SK-N-SH treated with all-trans-retinoic acid at 6 μM for 48 hours (cell line): ENCODE measurements at regions not wholly inside any gene's neighbourhood (a gene's known extent, or its start where the extent isn't known, plus 50 kb on each side); places are given as distances from the start of the nearest gene placed in this dataset.

Experiments
- ATAC-seq: fragments of 200-7000 bp; cut with Tn5 transposase; 3 replicates; pipeline ENCODE4 v1.9.1; 2020; ENCODE audit warnings: mild to moderate bottlenecking, moderate library complexity
- ARNTL ChIP-seq: fragments of 450-650 bp; formaldehyde crosslinking; IDR thresholded peaks from 2 replicates; pipeline ENCODE4 v1.5.0; 2020; ENCODE audit warnings: low read depth, mild to moderate bottlenecking, moderate library complexity, borderline replicate concordance
- BACH2 ChIP-seq: fragments of 250-450 bp; sonication (Bioruptor Pico); IDR thresholded peaks from 2 replicates; pipeline ENCODE4 v1.9.0; 2021; ENCODE audit warnings: mild to moderate bottlenecking, borderline replicate concordance
- CSDC2 ChIP-seq: fragments of 250-450 bp; sonication (Bioruptor Pico); IDR thresholded peaks from 2 replicates; pipeline ENCODE4 v1.5.0; 2020; ENCODE audit warnings: mild to moderate bottlenecking, moderate library complexity
- CSRNP3 ChIP-seq: fragments of 250-450 bp; sonication (Bioruptor Pico); IDR thresholded peaks from 2 replicates; pipeline ENCODE4 v1.5.1; 2021; ENCODE audit warnings: mild to moderate bottlenecking, moderate library complexity
- ESRRG ChIP-seq: fragments of 250-450 bp; sonication (Bioruptor Pico); IDR thresholded peaks from 2 replicates; pipeline ENCODE4 v1.6.1; 2021; ENCODE audit warnings: mild to moderate bottlenecking
- GLIS3 ChIP-seq: fragments of 250-450 bp; sonication (Bioruptor Pico); IDR thresholded peaks from 2 replicates; pipeline ENCODE4 v1.5.0; 2020; ENCODE audit warnings: mild to moderate bottlenecking, moderate library complexity
- ISL1 ChIP-seq: fragments of 250-450 bp; sonication (Bioruptor Pico); IDR thresholded peaks from 2 replicates; pipeline ENCODE4 v2.1.2; 2022; ENCODE audit warnings: mild to moderate bottlenecking, moderate library complexity
- POU6F1 ChIP-seq: fragments of 250-450 bp; sonication (Bioruptor Pico); IDR thresholded peaks from 2 replicates; pipeline ENCODE4 v1.8.0; 2021; ENCODE audit warnings: low read depth, mild to moderate bottlenecking, moderate library complexity, borderline replicate concordance
- PPARA ChIP-seq: fragments of 250-450 bp; sonication (Bioruptor Pico); IDR thresholded peaks from 2 replicates; pipeline ENCODE4 v1.5.0; 2020; ENCODE audit warnings: mild to moderate bottlenecking, borderline replicate concordance
- RARB ChIP-seq: fragments of 250-450 bp; sonication (Bioruptor Pico); IDR thresholded peaks from 2 replicates; pipeline ENCODE4 v1.8.0; 2021; ENCODE audit warnings: mild to moderate bottlenecking, moderate library complexity
- SNAI2 ChIP-seq: fragments of 250-450 bp; sonication (Bioruptor Pico); IDR thresholded peaks from 2 replicates; pipeline ENCODE4 v1.5.0; 2020; ENCODE audit warnings: mild to moderate bottlenecking, moderate library complexity
- TCF4 ChIP-seq: fragments of 250-450 bp; sonication (Bioruptor Pico); IDR thresholded peaks from 2 replicates; pipeline ENCODE4 v1.8.0; 2021; ENCODE audit warnings: mild to moderate bottlenecking, moderate library complexity, borderline replicate concordance
- TOX ChIP-seq: fragments of 250-450 bp; sonication (Bioruptor Pico); IDR thresholded peaks from 2 replicates; pipeline ENCODE4 v1.8.0; 2021; ENCODE audit warnings: mild to moderate bottlenecking, moderate library complexity, borderline replicate concordance
- ZC3H10 ChIP-seq: fragments of 250-450 bp; sonication (Bioruptor Pico); IDR thresholded peaks from 2 replicates; pipeline ENCODE4 v1.5.1; 2021; ENCODE audit warnings: mild to moderate bottlenecking, moderate library complexity
- ZFP3 ChIP-seq: fragments of 250-450 bp; sonication (Bioruptor Pico); IDR thresholded peaks from 2 replicates; pipeline ENCODE4 v1.5.0; 2020; ENCODE audit warnings: mild to moderate bottlenecking, moderate library complexity
- ZFP30 ChIP-seq: fragments of 450-650 bp; formaldehyde crosslinking; IDR thresholded peaks from 2 replicates; pipeline ENCODE4 v1.5.0; 2022; ENCODE audit warnings: mild to moderate bottlenecking, moderate library complexity
- ZNF565 ChIP-seq: fragments of 450-650 bp; formaldehyde crosslinking; conservative IDR thresholded peaks from 2 replicates; pipeline ENCODE4 v1.5.0; 2020; ENCODE audit warnings: low read depth, mild to moderate bottlenecking, moderate library complexity
- ZNF70 ChIP-seq: fragments of 450-650 bp; formaldehyde crosslinking; IDR thresholded peaks from 2 replicates; pipeline ENCODE4 v1.5.0; 2020; ENCODE audit warnings: mild to moderate bottlenecking, moderate library complexity
- ZNF8 ChIP-seq: fragments of 450-650 bp; formaldehyde crosslinking; IDR thresholded peaks from 2 replicates; pipeline ENCODE4 v1.5.0; 2020; ENCODE audit warnings: mild to moderate bottlenecking, moderate library complexity
- TF ChIP-seq, protein P1 (sequence below): fragments of 250-450 bp; sonication (Bioruptor Pico); IDR thresholded peaks from 2 replicates; pipeline ENCODE4 v1.5.0; 2020; ENCODE audit warnings: mild to moderate bottlenecking, moderate library complexity
- TF ChIP-seq, protein P2 (sequence below): fragments of 250-450 bp; sonication (Bioruptor Pico); IDR thresholded peaks from 2 replicates; pipeline ENCODE4 v1.8.0; 2020; ENCODE audit warnings: mild to moderate bottlenecking, moderate library complexity, borderline replicate concordance

DNA sequence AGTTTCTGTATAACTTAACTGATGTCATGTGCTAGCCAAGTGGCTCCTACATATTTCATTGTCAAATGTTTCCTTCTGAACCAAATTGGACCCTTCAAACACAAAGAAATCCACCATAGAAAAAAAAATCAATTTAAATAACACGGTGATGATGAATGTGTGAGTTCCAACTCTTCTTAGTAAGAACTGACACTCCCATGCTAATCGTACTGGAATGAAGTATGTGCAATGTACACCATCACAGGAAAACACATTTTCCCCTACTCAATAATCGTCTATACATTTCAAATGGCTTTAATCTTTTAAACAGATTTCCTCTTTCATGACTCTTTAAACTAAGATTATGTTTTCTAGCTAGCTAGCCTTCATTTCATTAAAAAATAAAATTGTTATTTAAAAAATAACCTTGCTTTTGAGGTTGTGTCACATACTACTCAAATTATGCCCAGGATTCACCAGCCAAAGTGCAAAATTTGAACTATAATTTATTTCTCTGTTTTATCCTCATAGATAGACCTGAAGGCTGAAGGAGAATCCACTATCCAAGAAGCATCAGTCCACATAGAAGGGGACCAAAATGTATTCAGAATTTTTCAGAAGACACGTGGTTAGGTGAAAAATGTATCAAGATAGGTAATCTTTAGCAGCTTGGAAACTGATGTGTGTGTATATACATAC, 131.0 kb upstream of the ITGA1 start:
- peak; percentile 37; the same call in 2 of the 3 replicates for ATAC-seq
- TF ChIP-seq ZNF8 (CRISPR knock-in tag) (no peak), TOX (no peak), CSRNP3 (CRISPR knock-in tag) (no peak), RARB (CRISPR knock-in tag) (no peak), ZC3H10 (CRISPR knock-in tag) (no peak)

- TF ChIP-seq ZNF70 (CRISPR knock-in tag) (no peak), SNAI2 (CRISPR knock-in tag) (no peak), GLIS3 (CRISPR knock-in tag) (no peak), CSRNP3 (CRISPR knock-in tag) (no peak), ZNF565 (CRISPR knock-in tag) (no peak), TOX (no peak), ZFP3 (CRISPR knock-in tag) (no peak), ZC3H10 (CRISPR knock-in tag) (no peak), PPARA (no peak), TCF4 (CRISPR knock-in tag) (no peak), ARNTL (CRISPR knock-in tag) (no peak), ISL1 (no peak), CSDC2 (CRISPR knock-in tag) (no peak), ZFP30 (CRISPR knock-in tag) (no peak), POU6F1 (CRISPR knock-in tag) (no peak)
- TF ChIP-seq, protein P1, sequence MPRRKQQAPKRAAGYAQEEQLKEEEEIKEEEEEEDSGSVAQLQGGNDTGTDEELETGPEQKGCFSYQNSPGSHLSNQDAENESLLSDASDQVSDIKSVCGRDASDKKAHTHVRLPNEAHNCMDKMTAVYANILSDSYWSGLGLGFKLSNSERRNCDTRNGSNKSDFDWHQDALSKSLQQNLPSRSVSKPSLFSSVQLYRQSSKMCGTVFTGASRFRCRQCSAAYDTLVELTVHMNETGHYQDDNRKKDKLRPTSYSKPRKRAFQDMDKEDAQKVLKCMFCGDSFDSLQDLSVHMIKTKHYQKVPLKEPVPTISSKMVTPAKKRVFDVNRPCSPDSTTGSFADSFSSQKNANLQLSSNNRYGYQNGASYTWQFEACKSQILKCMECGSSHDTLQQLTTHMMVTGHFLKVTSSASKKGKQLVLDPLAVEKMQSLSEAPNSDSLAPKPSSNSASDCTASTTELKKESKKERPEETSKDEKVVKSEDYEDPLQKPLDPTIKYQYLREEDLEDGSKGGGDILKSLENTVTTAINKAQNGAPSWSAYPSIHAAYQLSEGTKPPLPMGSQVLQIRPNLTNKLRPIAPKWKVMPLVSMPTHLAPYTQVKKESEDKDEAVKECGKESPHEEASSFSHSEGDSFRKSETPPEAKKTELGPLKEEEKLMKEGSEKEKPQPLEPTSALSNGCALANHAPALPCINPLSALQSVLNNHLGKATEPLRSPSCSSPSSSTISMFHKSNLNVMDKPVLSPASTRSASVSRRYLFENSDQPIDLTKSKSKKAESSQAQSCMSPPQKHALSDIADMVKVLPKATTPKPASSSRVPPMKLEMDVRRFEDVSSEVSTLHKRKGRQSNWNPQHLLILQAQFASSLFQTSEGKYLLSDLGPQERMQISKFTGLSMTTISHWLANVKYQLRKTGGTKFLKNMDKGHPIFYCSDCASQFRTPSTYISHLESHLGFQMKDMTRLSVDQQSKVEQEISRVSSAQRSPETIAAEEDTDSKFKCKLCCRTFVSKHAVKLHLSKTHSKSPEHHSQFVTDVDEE = no peak
- TF ChIP-seq, protein P2, sequence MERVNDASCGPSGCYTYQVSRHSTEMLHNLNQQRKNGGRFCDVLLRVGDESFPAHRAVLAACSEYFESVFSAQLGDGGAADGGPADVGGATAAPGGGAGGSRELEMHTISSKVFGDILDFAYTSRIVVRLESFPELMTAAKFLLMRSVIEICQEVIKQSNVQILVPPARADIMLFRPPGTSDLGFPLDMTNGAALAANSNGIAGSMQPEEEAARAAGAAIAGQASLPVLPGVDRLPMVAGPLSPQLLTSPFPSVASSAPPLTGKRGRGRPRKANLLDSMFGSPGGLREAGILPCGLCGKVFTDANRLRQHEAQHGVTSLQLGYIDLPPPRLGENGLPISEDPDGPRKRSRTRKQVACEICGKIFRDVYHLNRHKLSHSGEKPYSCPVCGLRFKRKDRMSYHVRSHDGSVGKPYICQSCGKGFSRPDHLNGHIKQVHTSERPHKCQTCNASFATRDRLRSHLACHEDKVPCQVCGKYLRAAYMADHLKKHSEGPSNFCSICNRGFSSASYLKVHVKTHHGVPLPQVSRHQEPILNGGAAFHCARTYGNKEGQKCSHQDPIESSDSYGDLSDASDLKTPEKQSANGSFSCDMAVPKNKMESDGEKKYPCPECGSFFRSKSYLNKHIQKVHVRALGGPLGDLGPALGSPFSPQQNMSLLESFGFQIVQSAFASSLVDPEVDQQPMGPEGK = no peak
- ATAC-seq = peak; percentile 49; the same call in 2 of the 3 replicates
Observed at GRCh38 chr5:52657247-52657645, 130.5 kb upstream of the ITGA1 start.

- ATAC-seq = no peak; the same call in 2 of the 3 replicates
- TF ChIP-seq ISL1 = peak; percentile 76
- peak; percentile 73; the same call in 1 of the 2 replicates for TF ChIP-seq ZNF565 (CRISPR knock-in tag)
- TF ChIP-seq PPARA = no peak
- TF ChIP-seq, protein P1 = peak; percentile 76
- TF ChIP-seq BACH2 (CRISPR knock-in tag) = no peak
- TF ChIP-seq TCF4 (CRISPR knock-in tag) = peak; percentile 74; the same call in 1 of the 2 replicates
- TF ChIP-seq ESRRG (CRISPR knock-in tag) = no peak; the same call in 1 of the 2 replicates
- TF ChIP-seq POU6F1 (CRISPR knock-in tag) = no peak
- TF ChIP-seq, protein P2 = no peak
- TF ChIP-seq ARNTL (CRISPR knock-in tag) = no peak
Observed at GRCh38 chr5:52658246-52658645, 129.5 kb upstream of the ITGA1 start.
